HG03442 (cell line): ENCODE measurements at regions not wholly inside any gene's neighbourhood (a gene's known extent, or its start where the extent isn't known, plus 50 kb on each side); places are given as distances from the start of the nearest gene placed in this dataset.

ENCODE experiments used
- ATAC-seq: cut with Tn5 transposase; IDR thresholded peaks from one replicate; pipeline ENCODE4 v1.9.1; 2021; ENCODE audit warnings: mild to moderate bottlenecking, moderate library complexity; ENCODE audit not compliant: unreplicated experiment

DNA sequence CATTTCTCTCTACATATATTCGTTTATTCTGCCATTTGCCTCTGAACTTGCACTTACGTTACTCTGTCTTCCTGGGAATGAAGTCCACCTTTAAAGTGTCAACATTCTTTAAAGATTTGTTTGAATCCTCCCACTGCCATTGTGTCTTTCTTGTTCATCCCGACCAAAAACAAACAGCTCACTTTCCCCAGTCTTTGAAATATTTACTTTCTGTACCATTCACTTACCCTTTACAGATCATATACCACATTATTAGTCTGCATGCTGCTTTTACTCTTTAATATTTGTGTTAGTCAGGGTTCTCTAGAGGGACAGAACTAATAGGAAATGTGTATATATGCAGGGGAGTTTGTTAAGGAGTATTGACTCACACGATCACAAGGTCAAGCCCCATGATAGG lies 176.6 kb upstream of the STARD13 start:
- ATAC-seq: no peak

DNA sequence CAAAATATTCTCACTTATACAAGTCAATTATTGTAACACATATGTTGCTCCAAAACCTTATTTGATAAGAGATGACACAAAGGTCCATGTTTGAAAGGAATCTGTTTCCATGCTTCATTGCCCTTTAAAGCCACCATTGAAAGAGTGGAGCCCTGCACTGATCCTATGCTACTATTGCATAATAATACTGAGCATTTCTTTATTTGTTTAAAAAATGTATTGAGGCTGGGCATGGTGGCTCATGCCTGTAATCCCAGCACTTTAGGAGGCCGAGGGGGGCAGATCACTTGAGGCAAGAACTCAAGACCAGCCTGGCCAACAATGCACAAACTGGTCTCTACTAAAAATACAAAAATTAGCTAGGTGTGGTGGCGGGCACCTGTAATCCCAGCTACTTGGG lies 178.8 kb upstream of the STARD13 start:
- no peak for ATAC-seq

DNA sequence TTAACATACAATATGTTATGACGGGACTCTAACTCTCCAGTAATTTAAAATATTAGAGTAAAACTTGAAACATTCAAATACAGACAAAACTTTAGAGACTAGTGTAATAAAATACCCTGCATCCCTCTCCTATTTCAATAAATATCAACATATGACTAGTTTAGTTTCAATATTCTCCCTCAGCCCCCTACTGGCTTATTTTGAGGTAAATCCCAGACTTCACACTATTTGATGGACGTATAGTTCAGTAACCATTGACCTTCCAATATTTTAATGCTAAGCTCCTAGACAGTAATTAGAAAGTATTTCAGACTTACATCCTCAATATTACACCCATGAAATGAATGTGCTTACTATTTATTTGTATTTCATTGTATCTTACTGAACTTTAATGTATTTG lies 180.7 kb upstream of the STARD13 start:
- ATAC-seq: no peak

DNA sequence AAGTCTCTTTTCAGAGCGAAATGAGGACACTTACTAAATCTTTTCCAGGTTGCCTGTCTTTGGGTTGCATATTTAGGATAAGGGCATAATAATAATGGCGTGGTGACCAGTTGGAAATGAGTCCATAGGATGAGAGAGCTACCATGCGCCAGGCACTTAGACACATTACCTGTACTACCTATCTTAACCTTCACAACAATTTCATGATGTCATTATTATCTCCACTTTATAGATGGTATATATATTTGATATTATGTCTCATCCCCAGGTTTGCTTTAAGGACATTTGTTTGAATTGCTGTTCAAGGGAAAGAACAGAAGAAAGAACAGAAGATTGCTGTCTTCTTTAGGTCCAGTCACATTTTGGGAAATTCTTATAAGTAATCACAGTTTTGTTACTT lies 182.0 kb upstream of the STARD13 start:
- ATAC-seq: no peak

DNA sequence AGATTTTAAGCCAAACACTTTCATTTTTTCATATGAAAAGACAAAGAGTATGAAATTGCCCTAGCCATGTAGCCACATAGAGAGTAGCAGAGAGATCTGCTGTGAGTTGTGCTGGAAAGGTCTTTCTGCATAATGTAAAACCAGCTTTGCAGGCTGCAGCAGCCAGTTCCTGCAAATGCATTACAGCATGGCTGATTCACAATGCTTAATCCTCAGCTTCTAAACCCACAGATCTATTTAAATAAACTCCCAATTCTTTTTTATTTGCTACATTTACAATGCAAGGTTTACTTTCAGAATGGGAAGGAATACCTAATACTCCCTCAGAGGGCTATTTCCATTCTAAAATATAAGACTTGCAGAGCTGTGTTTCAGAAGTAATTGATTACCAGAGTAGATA lies 185.6 kb upstream of the STARD13 start:
- ATAC-seq: no peak

DNA sequence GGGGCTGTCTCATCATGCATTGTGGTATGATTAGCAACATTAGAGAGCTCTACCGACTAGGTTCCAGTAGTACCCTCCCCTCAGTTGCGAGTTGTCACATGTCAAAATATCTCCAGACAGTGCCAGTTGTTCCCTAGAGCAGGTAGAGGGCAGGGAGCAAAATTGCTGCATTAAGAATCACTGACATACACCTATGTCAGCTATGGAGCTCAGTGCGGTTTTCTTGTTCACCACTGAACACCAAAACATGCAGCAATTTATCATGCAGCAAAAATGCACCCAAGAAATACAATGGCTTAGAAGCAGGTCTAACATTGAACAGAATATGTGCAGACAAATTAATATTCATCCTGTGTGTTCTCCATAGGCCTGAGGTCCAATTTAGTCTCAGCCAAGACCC lies 186.9 kb upstream of the STARD13 start:
- ATAC-seq: no peak

DNA sequence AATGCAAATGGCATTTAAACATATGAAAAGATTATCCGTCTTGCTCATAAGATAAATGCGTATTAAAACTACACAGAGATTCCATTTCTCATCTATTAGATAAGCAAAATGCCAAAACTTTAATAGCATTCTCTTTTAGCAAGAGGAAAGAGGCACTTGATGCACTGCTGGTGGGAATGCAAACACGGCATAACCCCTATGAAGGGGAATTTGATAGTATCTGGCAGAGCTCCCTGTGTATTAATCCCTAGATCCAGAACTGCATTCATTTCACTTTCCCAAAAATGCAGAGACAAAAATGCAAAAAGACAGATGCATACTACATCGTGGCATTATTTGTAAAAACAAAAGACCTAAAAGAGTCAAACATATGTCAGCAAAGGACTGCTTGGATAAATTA lies 193.6 kb upstream of the STARD13 start:
- no peak for ATAC-seq

DNA sequence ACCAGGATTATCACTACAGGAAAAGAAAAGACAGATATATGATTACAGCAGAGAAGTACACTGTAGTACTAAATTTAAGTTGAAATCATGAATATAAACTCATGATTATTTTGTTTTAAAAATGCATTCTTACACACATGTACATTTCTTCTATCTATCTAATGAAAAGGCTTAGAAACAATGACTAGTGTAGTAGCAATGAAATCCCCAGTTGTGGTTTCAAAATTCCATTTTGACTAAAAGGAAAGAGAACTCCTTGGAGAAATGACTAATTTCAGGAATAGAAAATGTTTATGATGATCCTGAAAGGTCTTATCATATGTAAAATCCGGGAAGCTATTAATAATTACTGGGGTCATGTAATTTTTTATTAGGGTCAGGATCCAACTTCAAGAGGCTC lies 195.0 kb upstream of the STARD13 start:
- no peak for ATAC-seq

DNA sequence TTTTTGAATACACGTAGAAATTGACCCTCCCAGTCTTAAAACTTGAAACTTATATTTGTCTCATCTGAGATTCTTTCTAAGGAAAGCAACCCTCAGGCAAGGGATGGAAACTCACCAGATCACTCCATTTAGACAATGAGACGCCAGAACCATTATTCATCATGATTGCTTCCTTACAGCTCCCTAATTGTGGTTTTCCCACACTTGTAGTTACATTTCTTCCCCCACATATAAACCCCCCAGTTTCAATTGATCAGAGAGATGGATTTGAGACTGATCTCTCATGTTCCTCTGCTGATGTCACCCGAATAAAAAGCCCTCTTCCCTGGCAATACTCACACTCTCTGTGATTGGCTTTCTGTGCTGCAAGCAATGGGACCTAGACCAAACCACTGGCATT lies 197.9 kb upstream of the STARD13 start:
- no peak for ATAC-seq

DNA sequence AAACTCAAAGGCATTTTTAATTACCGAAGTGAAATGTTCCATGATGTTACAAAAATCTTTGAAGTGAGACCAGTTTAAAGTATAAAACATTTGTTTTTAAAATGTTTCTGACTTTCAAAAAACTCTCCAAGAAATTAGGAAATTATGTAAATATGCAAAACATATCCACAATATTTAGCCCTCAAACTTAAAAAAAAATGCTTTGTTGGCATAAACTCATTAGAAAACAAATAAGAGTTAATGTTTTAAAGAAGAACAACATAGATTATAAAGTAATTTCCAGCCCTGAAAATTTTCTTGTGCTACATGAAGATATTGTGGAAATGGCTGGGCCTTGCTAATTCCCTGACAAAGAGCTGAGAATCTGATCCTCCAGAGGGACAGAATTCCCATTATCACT lies 199.7 kb upstream of the STARD13 start:
- ATAC-seq: no peak

DNA sequence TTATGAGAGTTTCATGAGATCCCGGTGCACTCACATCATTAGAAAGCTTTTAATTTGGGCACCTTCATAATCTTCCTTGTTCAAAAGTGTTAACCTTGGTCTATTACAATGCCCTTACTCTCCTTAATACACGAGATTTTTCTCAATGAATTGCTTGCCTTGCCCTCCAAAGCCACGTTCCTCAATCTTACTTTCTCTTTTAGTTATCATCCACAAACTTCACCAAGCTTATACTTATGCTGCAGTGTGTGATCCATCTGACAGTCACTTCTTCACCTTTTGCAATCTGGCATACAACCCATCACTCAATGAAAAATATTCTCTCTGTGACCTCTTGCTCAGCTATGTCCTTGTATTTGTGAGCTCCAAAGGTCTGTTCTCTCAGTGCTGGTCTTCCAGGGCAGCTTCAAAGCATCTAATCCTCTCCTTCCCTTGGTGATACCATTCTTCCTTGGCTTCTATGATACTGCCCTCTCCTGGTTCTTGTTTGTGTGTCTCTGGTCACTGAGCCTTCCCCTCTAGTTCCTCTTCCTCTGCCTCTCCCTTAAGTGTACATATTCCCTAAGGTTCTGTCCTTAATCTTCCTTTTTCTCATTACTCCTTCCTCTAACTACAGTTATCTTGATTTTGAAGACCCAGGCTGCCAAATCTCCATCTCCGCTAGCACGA lies 202.2 kb upstream of the STARD13 start:
- ATAC-seq: peak; percentile 73

DNA sequence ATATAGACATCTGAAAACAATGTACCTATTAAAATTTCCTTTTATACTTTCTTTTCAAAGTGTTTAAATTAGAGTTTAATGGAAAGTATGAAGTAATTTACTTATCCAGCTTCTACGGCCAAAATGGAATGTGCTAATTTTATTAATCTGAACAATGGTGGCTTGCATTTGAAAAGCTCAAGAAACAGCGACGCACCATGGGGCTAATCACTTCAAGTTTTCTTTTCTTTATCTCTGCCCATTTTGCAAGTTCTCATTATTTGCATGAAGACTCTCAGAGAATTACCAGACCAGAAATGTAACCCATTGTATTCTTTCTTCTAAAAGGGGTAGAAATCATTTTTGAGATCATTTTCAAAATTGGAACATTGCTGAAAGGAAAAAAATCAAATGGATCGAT lies 204.0 kb upstream of the STARD13 start:
- ATAC-seq: no peak

DNA sequence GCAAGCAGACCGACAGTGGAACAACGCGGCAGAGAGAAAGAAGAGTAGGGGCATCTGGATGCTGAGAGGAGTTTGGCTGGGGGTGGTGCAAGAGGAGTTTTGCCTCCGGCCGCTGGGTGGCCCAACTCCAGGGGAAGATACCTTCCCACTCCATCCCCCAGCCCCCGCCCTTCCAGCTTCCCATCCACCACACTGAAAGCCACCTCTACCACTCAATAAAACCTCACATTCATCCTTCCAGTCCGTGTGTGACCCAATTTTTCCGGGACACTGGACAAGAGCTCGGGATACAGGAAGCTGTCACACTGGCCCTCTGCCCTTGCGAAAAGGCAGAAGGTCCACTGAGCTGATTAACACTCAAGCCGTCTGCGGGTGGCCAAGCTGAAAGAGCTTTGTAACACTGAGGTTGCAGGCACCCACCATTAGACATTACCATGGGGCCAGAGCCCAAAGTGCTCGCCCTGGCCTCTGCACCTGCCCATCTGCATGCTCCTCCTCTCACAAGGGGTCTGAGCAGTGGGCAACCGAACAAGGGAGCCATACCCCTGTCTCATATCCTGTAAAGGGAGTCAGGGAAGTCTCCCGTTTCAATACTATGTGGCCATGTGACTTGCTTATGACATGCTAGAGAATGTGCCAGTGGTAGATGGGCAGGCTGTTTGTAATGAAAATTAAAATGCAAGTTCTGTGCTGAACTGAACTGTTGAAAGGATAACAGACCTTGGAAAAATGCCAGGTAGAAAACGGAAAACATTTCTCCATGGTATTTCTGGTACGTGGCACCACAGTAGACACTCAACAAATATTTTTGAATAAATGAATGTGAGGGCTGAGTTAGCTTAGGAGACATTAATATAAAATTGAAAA lies 205.1 kb upstream of the STARD13 start:
- ATAC-seq: no peak

DNA sequence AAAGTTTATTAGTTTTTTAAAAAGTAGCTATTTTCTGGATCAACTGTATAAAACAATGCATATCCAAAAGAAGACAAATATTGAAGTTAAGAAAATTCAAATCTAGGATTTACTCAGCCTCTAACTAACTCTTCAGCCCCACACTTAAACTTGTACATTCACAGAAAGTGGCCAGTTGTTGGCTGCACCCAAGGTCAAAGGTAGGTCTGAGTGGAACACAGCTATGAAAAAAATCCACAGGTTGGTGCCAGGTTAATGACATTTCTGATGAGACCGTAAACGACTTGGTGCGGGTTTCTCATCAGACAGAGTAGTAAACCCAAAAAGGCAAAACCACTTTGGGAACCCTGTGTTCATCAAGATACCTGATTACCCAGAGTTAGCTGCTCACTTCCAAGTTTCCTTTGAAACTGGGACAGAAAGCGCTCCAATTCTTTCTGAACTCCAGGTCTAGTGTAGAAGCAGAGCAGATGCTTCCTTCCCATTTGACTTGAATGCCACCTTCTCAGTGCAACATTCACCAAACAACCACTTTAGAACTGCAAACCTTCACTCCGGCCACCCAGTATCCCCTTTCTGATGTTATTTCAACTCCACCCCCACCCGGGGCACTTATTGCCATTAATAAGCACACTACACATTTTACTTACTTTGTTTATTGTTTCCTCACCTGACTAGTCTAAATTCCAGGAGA lies 208.3 kb upstream of the STARD13 start:
- no peak for ATAC-seq

DNA sequence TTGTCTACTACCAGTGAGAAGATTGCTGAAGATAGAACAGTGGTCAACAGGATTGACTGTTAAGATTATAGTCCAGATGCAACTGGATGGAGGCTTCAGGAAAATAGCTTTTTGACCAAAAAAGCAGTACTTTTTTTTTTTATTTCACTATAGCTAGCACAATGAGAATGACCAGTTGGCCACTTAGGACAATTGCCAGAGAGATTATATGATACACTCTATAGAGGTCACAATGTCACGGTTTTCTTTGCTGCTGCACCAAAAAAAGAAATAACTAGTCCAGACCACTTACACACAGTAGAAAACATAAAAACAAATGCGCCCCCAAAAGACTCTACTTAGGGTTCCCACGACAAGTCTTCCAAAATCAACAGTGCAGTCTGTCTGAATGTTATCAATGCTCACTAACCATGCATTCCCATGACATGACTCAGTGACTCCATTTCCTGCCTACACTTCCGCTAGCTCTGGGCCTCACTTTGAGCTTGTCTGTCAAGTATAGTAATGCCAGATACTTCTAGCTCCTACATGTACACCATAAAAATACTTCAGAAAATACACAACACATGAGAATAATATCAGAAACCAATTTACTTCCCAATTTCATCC lies 209.1 kb upstream of the STARD13 start:
- no peak for ATAC-seq

DNA sequence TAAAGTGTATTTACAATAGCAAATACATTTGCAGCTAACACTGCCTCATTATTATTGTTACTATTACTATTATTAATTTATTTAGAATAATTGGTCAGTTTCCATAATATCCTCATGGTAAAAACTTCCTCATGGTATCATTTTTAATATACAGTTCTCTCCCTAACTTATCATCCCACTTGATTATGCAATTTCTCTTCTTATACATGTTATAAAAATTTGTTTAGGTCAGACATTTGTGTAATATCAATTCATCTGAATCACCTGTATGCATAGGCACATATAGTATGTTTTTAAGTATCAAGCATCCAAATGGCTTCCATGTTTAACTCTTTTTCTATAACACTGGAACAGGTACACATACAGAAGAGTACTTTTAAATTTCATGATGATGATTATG lies 210.8 kb upstream of the STARD13 start:
- ATAC-seq: no peak

DNA sequence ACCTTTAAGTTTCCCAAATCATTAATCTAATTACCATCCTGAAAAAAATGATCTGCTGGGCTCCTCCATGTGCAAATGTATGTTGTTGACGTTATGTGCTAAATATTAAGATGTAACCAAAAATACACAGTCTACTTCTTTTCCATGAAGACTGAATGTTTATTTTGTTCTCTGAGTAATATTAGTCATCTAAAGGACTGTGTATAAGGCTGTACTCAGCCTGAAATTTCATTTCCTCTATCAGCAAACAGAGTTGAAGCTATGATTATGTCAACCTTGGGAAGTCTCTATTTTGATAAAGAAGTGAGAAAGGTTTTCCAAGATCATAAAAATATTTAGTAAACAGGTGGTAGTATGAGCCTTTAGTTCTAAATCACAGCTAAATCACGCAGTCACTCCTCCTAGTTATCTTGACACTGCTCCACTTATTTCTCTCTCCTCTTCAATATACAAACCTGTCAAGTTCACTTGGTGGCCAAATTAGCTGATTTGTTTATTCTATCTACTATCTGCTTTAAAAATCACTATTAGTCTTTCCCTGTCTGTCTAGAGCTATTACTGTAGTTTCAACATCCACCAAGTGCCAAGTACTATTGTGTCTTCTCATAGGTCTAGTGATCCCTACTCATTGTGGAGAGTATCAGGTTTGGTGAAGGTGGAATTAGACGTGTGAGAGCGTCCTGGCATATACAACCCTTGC lies 211.7 kb upstream of the STARD13 start:
- ATAC-seq: no peak

DNA sequence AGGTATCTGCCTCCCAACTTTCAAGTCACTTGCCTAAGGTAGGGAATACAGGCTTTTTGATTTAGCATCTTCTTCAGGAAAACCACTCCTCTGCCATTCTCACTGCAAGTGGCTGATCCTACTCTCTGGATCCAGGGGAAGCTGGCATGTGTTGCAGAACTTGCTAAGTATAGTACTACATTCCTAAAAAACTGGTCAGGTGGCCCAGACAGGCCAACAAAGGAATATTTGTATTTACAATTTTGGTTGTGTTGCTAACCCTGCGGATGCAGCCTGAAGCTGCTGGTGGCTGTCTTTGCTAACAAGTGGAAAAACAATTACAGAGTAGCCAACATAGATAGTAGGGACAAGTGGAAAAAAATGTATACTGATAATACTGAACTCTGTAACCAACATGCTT lies 222.5 kb upstream of the STARD13 start:
- ATAC-seq: no peak

DNA sequence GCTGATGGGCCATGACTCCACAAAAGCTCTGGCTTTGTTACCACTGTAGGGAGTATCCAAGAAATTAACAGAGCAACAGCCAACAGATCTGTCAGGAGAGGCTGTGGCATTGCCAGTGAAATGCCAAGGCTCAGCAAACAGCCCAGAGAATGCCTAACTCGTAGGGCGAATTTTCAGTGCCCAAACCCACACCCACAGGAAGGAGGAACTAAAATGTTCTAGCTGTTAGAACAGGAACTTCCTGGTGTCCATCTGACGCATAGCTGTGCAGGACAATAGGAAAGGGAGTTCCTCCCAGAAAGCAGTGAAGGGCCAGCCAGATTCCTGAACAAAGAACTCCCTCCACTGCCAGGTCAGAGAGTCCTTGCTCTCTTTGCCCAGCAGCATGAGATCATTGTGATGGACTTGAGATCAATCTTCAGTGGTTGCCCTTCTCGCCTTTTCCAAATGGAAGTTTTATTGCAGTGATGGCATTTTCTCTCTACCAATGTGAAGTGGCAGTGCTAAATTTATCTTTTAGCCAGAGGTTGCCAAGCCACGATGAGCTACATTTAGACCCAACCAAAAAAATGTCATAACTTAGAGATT lies 224.2 kb upstream of the STARD13 start:
- no peak for ATAC-seq

DNA sequence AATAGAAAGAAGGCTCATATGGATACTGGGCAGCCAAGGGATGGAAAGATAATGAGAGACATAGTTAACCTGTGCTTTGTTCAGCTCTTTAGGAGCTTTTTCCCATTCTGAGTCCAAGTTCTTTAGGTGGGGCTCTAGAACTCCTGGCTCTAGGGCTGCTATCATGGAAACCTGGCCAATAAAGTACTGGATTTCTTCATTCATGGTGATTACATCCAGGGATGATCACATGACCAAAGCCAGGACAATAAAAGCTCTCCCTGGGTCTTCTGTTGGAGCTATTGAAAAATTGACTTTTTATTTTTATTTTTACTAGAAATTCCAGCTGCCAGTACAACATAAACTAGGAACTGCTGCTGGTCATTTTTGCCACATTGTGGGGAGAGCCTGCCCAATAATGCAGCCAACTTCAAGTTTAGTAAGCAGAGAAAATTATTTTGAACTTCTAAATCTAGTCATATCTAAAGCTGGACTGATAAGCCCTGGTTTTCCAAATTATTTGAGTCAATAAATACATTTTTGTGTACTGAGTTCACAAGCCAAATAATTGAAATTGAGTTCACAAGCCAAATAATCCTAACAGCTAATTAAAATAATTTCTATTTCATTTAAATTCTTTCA lies 224.9 kb upstream of the STARD13 start:
- ATAC-seq: no peak
